ENCODE measurements at regions not wholly inside any gene's neighbourhood (a gene's known extent, or its start where the extent isn't known, plus 50 kb on each side); places are given as distances from the start of the nearest gene placed in this dataset.

- H3K4me3 ChIP-seq (ENCODE audit: low read length): no peak overlapping the region
- DNase-seq (ENCODE audit: low read depth, low spot score): no peak
These were observed 52.8 kb downstream of the SOX2 start for GRCh38 chr3:181764544-181764943.

GRCh38 chr3:181770296-181770695 is 58.6 kb downstream of the SOX2 start:
- DNase-seq (ENCODE audit: low read depth, low spot score): no peak
- no peak overlapping the region for H3K4me3 ChIP-seq (ENCODE audit: low read length)

- DNase-seq (ENCODE audit: low read depth, low spot score): no peak
- no peak overlapping the region for H3K4me3 ChIP-seq (ENCODE audit: low read length)
These were observed 59.4 kb downstream of the SOX2 start for GRCh38 chr3:181771120-181771519.

- no peak overlapping the region for H3K4me3 ChIP-seq (ENCODE audit: low read length)
- no peak for DNase-seq (ENCODE audit: low read depth, low spot score)
These were observed 60.4 kb downstream of the SOX2 start for GRCh38 chr3:181772166-181772565.

GRCh38 chr3:181773921-181774320 is 62.2 kb downstream of the SOX2 start:
- no peak for DNase-seq (ENCODE audit: low read depth, low spot score)
- H3K4me3 ChIP-seq (ENCODE audit: low read length): no peak overlapping the region

- no peak overlapping the region for H3K4me3 ChIP-seq (ENCODE audit: low read length)
- no peak for DNase-seq (ENCODE audit: low read depth, low spot score)
These were observed 70.7 kb downstream of the SOX2 start for GRCh38 chr3:181782306-181782954.

GRCh38 chr3:181790561-181790960 is 78.8 kb downstream of the SOX2 start:
- DNase-seq (ENCODE audit: low read depth, low spot score): no peak
- H3K4me3 ChIP-seq (ENCODE audit: low read length): no peak overlapping the region

- no peak for DNase-seq (ENCODE audit: low read depth, low spot score)
- H3K4me3 ChIP-seq (ENCODE audit: low read length): no peak overlapping the region
These were observed 79.6 kb downstream of the SOX2 start for GRCh38 chr3:181791056-181791955.

- H3K4me3 ChIP-seq (ENCODE audit: low read length): no peak overlapping the region
- no peak for DNase-seq (ENCODE audit: low read depth, low spot score)
These were observed 81.3 kb downstream of the SOX2 start for GRCh38 chr3:181793006-181793405.

GRCh38 chr3:181794011-181794790 is 82.5 kb downstream of the SOX2 start:
- no peak overlapping the region for H3K4me3 ChIP-seq (ENCODE audit: low read length)
- no peak for DNase-seq (ENCODE audit: low read depth, low spot score)

GRCh38 chr3:181796641-181797040 is 84.9 kb downstream of the SOX2 start:
- no peak for DNase-seq (ENCODE audit: low read depth, low spot score)
- no peak overlapping the region for H3K4me3 ChIP-seq (ENCODE audit: low read length)

- no peak overlapping the region for H3K4me3 ChIP-seq (ENCODE audit: low read length)
- DNase-seq (ENCODE audit: low read depth, low spot score): no peak
These were observed 85.7 kb downstream of the SOX2 start for GRCh38 chr3:181797431-181797830.

- H3K4me3 ChIP-seq (ENCODE audit: low read length): no peak overlapping the region
- no peak for DNase-seq (ENCODE audit: low read depth, low spot score)
These were observed 94.0 kb downstream of the SOX2 start for GRCh38 chr3:181805703-181806102.

GRCh38 chr3:181808053-181808452 is 96.3 kb downstream of the SOX2 start:
- H3K4me3 ChIP-seq (ENCODE audit: low read length): no peak overlapping the region
- no peak for DNase-seq (ENCODE audit: low read depth, low spot score)

GRCh38 chr3:181823716-181824115 is 112.0 kb downstream of the SOX2 start:
- DNase-seq (ENCODE audit: low read depth, low spot score): no peak
- H3K4me3 ChIP-seq (ENCODE audit: low read length): no peak overlapping the region

- no peak for DNase-seq (ENCODE audit: low read depth, low spot score)
These were observed 113.2 kb downstream of the SOX2 start for GRCh38 chr3:181824961-181825360.

GRCh38 chr3:181839039-181839915 is 127.6 kb downstream of the SOX2 start:
- H3K4me3 ChIP-seq (ENCODE audit: low read length): no peak overlapping the region
- no peak for DNase-seq (ENCODE audit: low read depth, low spot score)

More at GRCh38 chr3:181824961-181825360, 113.2 kb downstream of the SOX2 start:
- H3K4me3 ChIP-seq (ENCODE audit: low read length): no peak overlapping the region

GRCh38 chr3:181839916-181840297 is 128.2 kb downstream of the SOX2 start:
- no peak for DNase-seq (ENCODE audit: low read depth, low spot score)
- no peak overlapping the region for H3K4me3 ChIP-seq (ENCODE audit: low read length)

GRCh38 chr3:181844211-181844610 is 132.5 kb downstream of the SOX2 start:
- DNase-seq (ENCODE audit: low read depth, low spot score): no peak
- H3K4me3 ChIP-seq (ENCODE audit: low read length): no peak overlapping the region

Data from Jurkat, Clone E6-1 (cell line).